Activated T-helper 9 cell treated with anti-CD3 and anti-CD28 coated beads, Interleukin-2, amount 50 U/mL, for 16 hours (primary cell): ENCODE measurements at regions not wholly inside any gene's neighbourhood (a gene's known extent, or its start where the extent isn't known, plus 50 kb on each side); places are given as distances from the start of the nearest gene placed in this dataset.
"Not testable (repeated sequence)": the region's sequence is repeated elsewhere in the genome, so short reads cannot be mapped to it uniquely, and the experiment has no call there.

Source experiments
- DNase-seq: peaks from one replicate; pipeline ENCODE4 v3.0.0-alpha.2; 2020; ENCODE audit warnings: low read depth

GRCh38 chr11:69869311-69869939, 50.2 kb upstream of the FGF3 start:
- DNase-seq = no peak

GRCh38 chr11:69870766-69871165, 51.5 kb upstream of the FGF3 start:
- DNase-seq = no peak

GRCh38 chr11:69873166-69874077, 54.2 kb upstream of the FGF3 start:
- DNase-seq = no peak

- no peak for DNase-seq
Measured at GRCh38 chr11:69874178-69874983, 55.2 kb upstream of the FGF3 start.

- no peak for DNase-seq
Measured at GRCh38 chr11:69874984-69875624, 55.9 kb upstream of the FGF3 start.

GRCh38 chr11:69876013-69876412, 56.8 kb upstream of the FGF3 start:
- no peak for DNase-seq

GRCh38 chr11:69877235-69877634, 58.0 kb upstream of the FGF3 start:
- DNase-seq = no peak

- DNase-seq = not testable (repeated sequence)
Measured at GRCh38 chr11:69877704-69878103, 58.5 kb upstream of the FGF3 start.

GRCh38 chr11:69878144-69878883, 59.1 kb upstream of the FGF3 start:
- no peak for DNase-seq

- no peak for DNase-seq
Measured at GRCh38 chr11:69878927-69879728, 59.9 kb upstream of the FGF3 start.

GRCh38 chr11:69879729-69880005, 60.5 kb upstream of the FGF3 start:
- no peak for DNase-seq

- DNase-seq = no peak
Measured at GRCh38 chr11:69880041-69880825, 61.0 kb upstream of the FGF3 start.

GRCh38 chr11:69880826-69881445, 61.7 kb upstream of the FGF3 start:
- DNase-seq = no peak

GRCh38 chr11:69881467-69882269, 62.5 kb upstream of the FGF3 start:
- DNase-seq = no peak

- no peak for DNase-seq
Measured at GRCh38 chr11:69882270-69882608, 63.0 kb upstream of the FGF3 start.

- no peak for DNase-seq
Measured at GRCh38 chr11:69883292-69884255, 64.4 kb upstream of the FGF3 start.

- no peak for DNase-seq
Measured at GRCh38 chr11:69884286-69884685, 65.1 kb upstream of the FGF3 start.

- no peak for DNase-seq
Measured at GRCh38 chr11:69884751-69885150, 65.5 kb upstream of the FGF3 start.
